Inferior parietal cortex (tissue), 1 donor: ENCODE measurements at regions not wholly inside any gene's neighbourhood (a gene's known extent, or its start where the extent isn't known, plus 50 kb on each side); places are given as distances from the start of the nearest gene placed in this dataset.
A peak's percentile ranks its signal among the peaks of the same experiment; 100 is the strongest.
"Not testable (repeated sequence)": the region's sequence is repeated elsewhere in the genome, so short reads cannot be mapped to it uniquely, and the experiment has no call there.

Experiments
- DNase-seq: peaks from one replicate; pipeline ENCODE4 v3.0.0-alpha.2; 2016; ENCODE audit errors: extremely low spot score

GRCh38 chrY:10627116-10627515, 1099.4 kb downstream of the TSPY10 start:
- DNase-seq, result peak; percentile 47

GRCh38 chrY:10648813-10649212, 1121.1 kb downstream of the TSPY10 start:
- not testable (repeated sequence) for DNase-seq

GRCh38 chrY:10657120-10657519, 1129.4 kb downstream of the TSPY10 start:
- DNase-seq, result not testable (repeated sequence)

DNA sequence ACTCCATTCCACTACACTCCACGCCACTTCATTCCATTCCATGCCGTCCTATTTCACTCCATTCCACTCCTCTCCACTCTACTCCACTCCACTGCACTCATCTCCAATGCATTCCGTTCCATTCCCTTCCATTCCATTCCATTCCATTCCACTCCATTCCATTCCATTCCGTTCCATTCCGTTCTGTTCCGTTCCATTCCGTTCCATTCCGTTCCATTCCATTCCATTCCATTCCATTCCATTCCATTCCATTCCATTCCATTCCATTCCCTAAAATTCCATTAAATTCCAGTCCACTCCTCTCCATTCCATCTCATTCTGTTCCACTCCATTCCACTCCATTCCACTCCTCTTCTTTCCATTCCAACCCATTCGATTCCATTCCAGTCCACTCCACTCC, 1139.1 kb downstream of the TSPY10 start:
- no peak for DNase-seq

DNA sequence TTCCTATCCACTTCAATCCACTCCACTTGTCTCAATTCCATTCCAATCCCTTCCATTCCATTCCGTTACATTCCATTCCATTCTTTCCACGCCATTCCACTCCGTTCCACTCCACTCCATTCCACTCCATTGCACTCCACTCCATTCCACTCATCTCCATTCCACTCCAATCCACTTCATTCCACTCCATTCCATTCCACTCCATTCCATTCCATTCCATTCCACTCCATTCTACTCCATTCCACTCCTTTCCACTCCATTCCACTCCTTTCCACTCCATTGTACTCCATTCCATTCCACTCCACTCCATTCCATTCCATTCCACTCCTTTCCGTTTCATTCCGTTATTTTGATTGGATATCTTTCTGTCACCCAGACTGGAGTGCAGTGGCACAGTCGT, 1158.7 kb downstream of the TSPY10 start:
- no peak for DNase-seq
